WERI-Rb-1 (cell line): ENCODE measurements at regions not wholly inside any gene's neighbourhood (a gene's known extent, or its start where the extent isn't known, plus 50 kb on each side); places are given as distances from the start of the nearest gene placed in this dataset.

Source experiments
- DNase-seq: peaks from one replicate; pipeline ENCODE4 v3.0.0-alpha.2; 2020
- H3K27ac ChIP-seq: fragments of 250-450 bp; sonication (Bioruptor Pico); 2 replicates; pipeline ENCODE4 v1.5.1; 2020; ENCODE audit warnings: mild to moderate bottlenecking, moderate library complexity
- H3K27me3 ChIP-seq: fragments of 250-450 bp; sonication (Bioruptor Pico); 2 replicates; pipeline ENCODE4 v1.5.1; 2021; ENCODE audit warnings: mild to moderate bottlenecking, low read depth, moderate library complexity; ENCODE audit not compliant: insufficient read depth, severe bottlenecking
- H3K36me3 ChIP-seq: fragments of 250-450 bp; sonication (Bioruptor Pico); 2 replicates; pipeline ENCODE4 v1.5.1; 2020; ENCODE audit warnings: mild to moderate bottlenecking, moderate library complexity
- H3K4me3 ChIP-seq: 2 replicates; pipeline ENCODE4 v1.5.1; 2011; ENCODE audit warnings: low read depth, mild to moderate bottlenecking, control low read depth, low read length
- H3K9me3 ChIP-seq: fragments of 250-450 bp; sonication (Bioruptor Pico); 2 replicates; pipeline ENCODE4 v1.5.1; 2021; ENCODE audit warnings: mild to moderate bottlenecking, moderate library complexity; ENCODE audit not compliant: severe bottlenecking
- TF ChIP-seq, protein P1 (sequence below): IDR thresholded peaks from 2 replicates; pipeline ENCODE4 v1.5.1; 2011; ENCODE audit warnings: low read depth, mild to moderate bottlenecking, control low read depth, inconsistent platforms, low read length

DNA sequence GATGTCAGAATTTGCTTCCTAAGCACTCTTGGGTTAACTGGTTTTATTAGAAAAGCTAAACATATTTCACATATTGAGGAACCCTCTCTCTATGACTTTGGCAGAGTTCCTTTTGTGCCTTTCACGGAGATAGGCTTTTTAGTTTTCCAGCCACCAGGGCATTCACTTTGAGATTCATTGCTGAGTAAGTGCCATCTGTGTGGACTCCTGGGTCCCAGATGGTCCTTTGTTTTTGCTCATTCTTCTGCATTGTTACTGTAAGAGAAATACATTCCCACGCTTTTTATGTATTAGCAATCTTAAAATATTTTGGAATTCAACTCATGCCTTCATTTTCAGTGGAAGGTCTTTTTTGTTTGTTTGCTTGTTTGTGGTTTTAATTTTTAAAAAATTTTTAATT, 76.3 kb upstream of the PHACTR2 start:
- no peak for DNase-seq

DNA sequence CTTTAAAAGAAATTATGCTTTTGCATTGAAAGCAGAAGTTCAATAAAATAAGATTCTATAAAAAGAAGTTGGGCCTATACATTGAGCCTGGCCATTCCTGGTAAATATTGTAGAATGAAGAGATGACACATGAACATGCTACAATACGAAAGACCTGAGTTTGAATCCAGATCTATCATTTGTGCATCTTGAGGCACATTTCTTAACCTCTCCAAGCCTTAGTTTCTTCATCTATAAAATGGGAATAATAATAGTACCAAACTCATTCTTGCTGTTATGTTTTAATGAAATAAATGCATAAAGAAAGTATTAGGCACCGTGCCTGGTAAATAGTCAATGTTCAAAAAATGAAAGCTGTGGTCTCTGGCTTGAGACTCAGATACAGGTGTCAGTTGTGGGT, 76.9 kb upstream of the PHACTR2 start:
- no peak for DNase-seq
- H3K27ac ChIP-seq: no peak overlapping the region
- no peaks in the 10 kb centered on the region for H3K27me3 ChIP-seq
- TF ChIP-seq, protein P1, sequence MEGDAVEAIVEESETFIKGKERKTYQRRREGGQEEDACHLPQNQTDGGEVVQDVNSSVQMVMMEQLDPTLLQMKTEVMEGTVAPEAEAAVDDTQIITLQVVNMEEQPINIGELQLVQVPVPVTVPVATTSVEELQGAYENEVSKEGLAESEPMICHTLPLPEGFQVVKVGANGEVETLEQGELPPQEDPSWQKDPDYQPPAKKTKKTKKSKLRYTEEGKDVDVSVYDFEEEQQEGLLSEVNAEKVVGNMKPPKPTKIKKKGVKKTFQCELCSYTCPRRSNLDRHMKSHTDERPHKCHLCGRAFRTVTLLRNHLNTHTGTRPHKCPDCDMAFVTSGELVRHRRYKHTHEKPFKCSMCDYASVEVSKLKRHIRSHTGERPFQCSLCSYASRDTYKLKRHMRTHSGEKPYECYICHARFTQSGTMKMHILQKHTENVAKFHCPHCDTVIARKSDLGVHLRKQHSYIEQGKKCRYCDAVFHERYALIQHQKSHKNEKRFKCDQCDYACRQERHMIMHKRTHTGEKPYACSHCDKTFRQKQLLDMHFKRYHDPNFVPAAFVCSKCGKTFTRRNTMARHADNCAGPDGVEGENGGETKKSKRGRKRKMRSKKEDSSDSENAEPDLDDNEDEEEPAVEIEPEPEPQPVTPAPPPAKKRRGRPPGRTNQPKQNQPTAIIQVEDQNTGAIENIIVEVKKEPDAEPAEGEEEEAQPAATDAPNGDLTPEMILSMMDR: no peak
- no peaks in the 10 kb centered on the region for H3K9me3 ChIP-seq
- H3K4me3 ChIP-seq: no peak overlapping the region
- no peaks in the 10 kb centered on the region for H3K36me3 ChIP-seq

More for the DNA sequence above, 76.3 kb upstream of the PHACTR2 start:
- no peak overlapping the region for H3K4me3 ChIP-seq
- H3K9me3 ChIP-seq: no peaks in the 10 kb centered on the region
- H3K36me3 ChIP-seq: no peaks in the 10 kb centered on the region
- H3K27me3 ChIP-seq: no peaks in the 10 kb centered on the region
- H3K27ac ChIP-seq: no peak overlapping the region
- TF ChIP-seq, protein P1: no peak

DNA sequence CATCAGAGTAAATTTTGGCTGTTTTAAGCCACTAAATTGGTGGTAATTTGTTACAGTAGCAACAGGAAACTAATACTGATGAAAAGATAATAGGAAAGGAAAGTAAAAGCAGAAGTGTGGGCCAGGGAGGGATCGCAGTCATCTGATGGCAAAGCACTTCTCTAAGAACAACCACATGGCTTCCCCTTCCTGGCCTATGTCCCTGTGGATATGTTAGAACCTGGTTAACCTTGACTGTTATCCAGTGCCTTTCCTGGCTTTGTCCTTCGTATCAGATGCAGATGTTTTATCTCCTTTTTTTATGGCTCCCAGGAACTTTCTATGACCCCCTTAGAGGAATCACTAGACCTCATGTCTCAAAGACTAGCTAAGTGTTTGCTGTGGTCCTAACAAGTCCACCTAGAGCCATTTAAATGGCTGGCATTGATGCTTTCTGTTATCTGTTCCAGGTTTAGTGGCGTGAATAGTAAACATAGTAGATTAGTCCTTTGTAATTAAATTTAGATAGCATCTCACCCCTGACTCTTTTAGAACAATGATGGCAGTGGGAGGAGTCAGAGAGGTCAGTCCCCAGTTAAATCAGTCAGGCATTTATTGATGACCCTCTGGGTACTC, 79.2 kb upstream of the PHACTR2 start:
- Histone ChIP-seq H3K4me3 (no peak overlapping the region), H3K36me3 (no peaks in the 10 kb centered on the region), H3K27me3 (no peaks in the 10 kb centered on the region), H3K9me3 (no peaks in the 10 kb centered on the region), H3K27ac (no peak overlapping the region)
- DNase-seq: no peak
- TF ChIP-seq, protein P1: no peak

DNA sequence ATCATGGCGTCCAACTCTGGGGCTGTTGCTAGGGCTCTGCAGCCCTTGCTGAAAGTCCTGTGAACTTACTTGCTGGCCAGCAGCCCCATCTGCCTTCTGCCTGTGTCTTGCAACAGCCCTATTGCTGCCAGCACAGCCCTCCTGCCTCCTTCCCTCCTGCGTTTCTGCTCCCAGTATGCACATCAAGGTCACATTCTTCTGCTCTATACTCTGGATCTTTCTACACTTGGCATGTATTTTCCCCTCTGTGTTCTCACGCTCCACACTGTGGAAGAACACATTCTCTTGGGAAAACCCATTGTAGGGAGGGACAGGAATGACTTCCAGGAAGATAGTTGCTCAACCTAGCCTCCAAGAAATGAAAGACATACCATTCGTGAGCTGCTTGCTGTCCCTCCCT, 80.9 kb upstream of the PHACTR2 start:
- TF ChIP-seq, protein P1: no peak
- H3K9me3 ChIP-seq: no peaks in the 10 kb centered on the region
- H3K27me3 ChIP-seq: no peaks in the 10 kb centered on the region
- H3K27ac ChIP-seq: no peak overlapping the region
- DNase-seq: no peak
- H3K36me3 ChIP-seq: no peaks in the 10 kb centered on the region
- no peak overlapping the region for H3K4me3 ChIP-seq

DNA sequence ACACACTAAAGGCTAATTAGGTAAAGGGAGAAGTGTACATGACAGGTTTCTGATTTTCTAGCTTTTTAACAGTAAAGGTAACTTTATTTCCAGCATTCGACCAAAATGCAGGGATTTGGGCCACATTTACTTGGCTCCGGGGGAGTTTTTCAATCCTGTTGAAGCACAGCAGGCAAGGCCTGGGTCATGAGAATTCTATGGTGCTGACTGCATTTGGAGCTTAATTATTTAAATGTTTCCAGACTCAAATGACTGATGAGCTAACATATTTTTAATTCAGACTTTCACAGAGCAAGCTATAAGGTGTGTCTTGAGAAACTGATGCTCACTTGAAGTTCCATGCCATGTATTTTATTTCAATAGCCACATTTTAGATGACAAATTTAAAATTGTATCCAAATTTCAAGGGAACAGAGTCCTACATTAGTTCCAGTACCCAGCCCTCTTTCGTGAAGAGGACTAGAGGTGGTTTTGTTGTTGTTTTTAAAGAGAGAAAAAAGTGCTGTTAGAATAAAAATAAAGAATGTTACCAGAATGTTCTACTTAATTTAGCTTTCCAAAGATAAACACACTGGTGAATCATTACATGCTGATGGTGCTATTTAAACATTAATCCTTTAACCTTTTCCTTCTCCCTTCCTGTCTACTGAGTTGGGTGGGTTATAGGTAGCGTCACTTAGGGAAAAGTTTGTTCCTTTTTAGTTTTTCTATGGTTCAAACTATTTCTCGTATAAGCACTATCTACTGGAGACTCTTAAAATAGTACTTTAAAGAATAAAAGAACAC, 82.3 kb upstream of the PHACTR2 start:
- TF ChIP-seq, protein P1: no peak
- Histone ChIP-seq H3K27ac (no peak overlapping the region), H3K9me3 (no peaks in the 10 kb centered on the region)

DNA sequence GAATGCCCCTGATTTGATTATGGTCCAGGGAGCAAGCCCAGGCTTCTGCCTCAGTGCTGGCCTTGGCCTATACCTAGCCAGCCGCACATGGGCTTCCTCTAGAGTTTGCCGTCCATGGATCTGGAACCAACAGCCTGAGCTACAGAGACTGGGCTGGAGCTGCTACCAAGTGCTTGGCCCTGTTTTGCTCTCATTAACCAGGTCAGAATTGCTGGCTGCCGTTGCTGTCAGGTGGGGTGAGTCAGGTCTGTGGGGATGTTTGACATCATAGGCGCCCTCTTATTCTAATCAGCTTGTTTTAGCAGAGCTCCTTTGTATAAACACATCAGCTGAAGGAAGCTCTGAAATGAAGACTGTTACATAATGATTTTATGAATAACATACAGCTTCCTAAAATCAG, 83.1 kb upstream of the PHACTR2 start:
- Histone ChIP-seq H3K9me3 (no peaks in the 10 kb centered on the region), H3K27ac (no peak overlapping the region), H3K36me3 (no peaks in the 10 kb centered on the region), H3K4me3 (no peak overlapping the region), H3K27me3 (no peaks in the 10 kb centered on the region)
- TF ChIP-seq, protein P1: no peak
- DNase-seq: no peak

More for the DNA sequence above, 82.3 kb upstream of the PHACTR2 start:
- Histone ChIP-seq H3K36me3 (no peaks in the 10 kb centered on the region), H3K27me3 (no peaks in the 10 kb centered on the region), H3K4me3 (no peak overlapping the region)
- no peak for DNase-seq
